SK-N-SH treated with all-trans-retinoic acid at 6 μM for 48 hours (cell line): ENCODE measurements at regions not wholly inside any gene's neighbourhood (a gene's known extent, or its start where the extent isn't known, plus 50 kb on each side); places are given as distances from the start of the nearest gene placed in this dataset.

ENCODE experiments used
- ARNTL ChIP-seq: fragments of 450-650 bp; formaldehyde crosslinking; IDR thresholded peaks from 2 replicates; pipeline ENCODE4 v1.5.0; 2020; ENCODE audit warnings: low read depth, mild to moderate bottlenecking, moderate library complexity, borderline replicate concordance
- ZNF565 ChIP-seq: fragments of 450-650 bp; formaldehyde crosslinking; conservative IDR thresholded peaks from 2 replicates; pipeline ENCODE4 v1.5.0; 2020; ENCODE audit warnings: low read depth, mild to moderate bottlenecking, moderate library complexity
- ZNF70 ChIP-seq: fragments of 450-650 bp; formaldehyde crosslinking; IDR thresholded peaks from 2 replicates; pipeline ENCODE4 v1.5.0; 2020; ENCODE audit warnings: mild to moderate bottlenecking, moderate library complexity
- ZNF8 ChIP-seq: fragments of 450-650 bp; formaldehyde crosslinking; IDR thresholded peaks from 2 replicates; pipeline ENCODE4 v1.5.0; 2020; ENCODE audit warnings: mild to moderate bottlenecking, moderate library complexity

- TF ChIP-seq ZNF8, result no peak
- TF ChIP-seq ZNF565 (CRISPR knock-in tag), result no peak
- TF ChIP-seq ARNTL (CRISPR knock-in tag), result no peak
- TF ChIP-seq ZNF70 (CRISPR knock-in tag), result no peak
These were observed 271.7 kb downstream of the EFNB2 start for GRCh38 chr13:106263801-106264200.
